ENCODE measurements at regions not wholly inside any gene's neighbourhood (a gene's known extent, or its start where the extent isn't known, plus 50 kb on each side); places are given as distances from the start of the nearest gene placed in this dataset.

DNA sequence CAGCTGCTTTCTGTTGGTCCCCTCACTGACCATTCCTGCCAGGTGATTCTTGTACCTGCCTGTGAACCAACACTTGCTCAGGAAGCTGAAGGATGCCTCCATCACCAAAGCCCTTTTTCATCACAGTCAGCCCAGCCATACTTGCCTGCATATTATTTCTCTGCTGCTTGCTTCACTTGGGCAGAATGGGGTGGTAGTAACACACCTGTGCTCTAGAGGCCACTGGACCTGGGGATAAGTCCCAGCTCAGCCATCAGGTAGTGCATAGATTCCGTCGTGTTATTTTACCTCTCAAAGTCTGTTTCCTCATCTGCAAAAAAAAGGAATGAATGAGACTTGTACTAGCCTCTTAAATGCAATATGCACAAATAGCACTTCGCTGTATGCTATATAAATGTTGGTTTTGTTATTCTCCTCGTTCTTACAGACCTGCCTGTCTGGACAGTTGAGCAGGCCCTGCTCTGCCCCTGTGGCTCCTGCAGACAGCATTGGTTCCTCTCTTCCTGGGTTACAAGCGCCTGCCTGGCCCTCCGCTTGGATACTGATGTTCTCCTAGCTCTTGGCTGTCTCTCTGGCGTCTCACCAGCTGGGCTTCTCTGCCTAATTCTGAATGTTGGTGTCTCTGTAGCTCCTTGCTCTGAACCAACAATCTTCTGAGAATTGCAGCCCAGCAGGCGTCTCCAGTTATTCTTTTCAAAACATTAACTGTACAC, 151.8 kb downstream of the UNC5CL start:
- no peak for ATAC-seq
- no peak for TF ChIP-seq JUNB (IDR thresholded peaks at IDR 0.05)
- TF ChIP-seq JUN (IDR thresholded peaks at IDR 0.05), result no peak
- TF ChIP-seq ZSCAN20 (CRISPR knock-in tag; IDR thresholded peaks at IDR 0.05), result no peak
- TF ChIP-seq KDM5A (IDR thresholded peaks at IDR 0.05), result no peak
- Histone ChIP-seq H3K4me3 (no peak overlapping the region), H3K4me2 (no peak overlapping the region), H3K9me3 (no peaks in the 10 kb centered on the region), H3K4me1 (no peaks in the 10 kb centered on the region), H3K27ac (no peak overlapping the region)
- WGBS (ENCODE audit: missing lambda C conversion rate), result 75% methylated on average over 8 of the region's 8 CpGs
- no peak for DNase-seq (ENCODE audit: low read depth in 1 of 2, low spot score in 1 of 2)
- ChIA-PET POLR2A (no interaction called here), CTCF (interaction anchor here (0.6 to 1.5 kb wide), 4 partner anchors 9 to 153 kb away, joined by 3 to 4 read pairs (median 4); no protein-coding TSS in a partner anchor)
- no peak for FAIRE-seq

DNA sequence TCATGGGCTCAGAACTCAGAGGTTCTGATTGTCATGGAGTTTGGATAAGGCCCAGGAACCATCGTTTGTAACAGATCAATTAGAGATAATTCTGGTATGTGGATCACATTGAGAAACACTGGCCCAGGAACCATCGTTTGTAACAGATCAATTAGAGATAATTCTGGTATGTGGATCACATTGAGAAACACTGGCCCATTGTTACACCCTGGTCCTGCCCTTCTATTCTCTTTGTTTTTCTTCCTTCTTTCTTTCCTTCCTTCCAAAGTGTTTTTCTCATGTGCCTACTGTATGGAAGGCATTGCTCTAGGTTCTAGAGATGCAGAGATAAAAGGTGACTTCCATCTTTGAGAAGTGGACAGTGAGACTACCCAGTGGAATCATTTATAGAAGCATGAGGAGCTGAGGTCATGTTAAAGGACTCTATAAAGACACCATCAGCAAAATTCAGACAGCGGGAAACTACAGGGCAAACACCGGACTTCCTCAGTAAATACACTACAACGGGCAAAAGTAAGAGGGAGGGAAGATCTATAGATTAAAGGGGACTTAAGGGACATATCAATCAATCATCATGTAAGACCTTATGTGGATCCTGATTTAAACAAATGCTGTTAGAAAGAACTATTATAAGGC, 153.8 kb downstream of the UNC5CL start:
- ChIA-PET POLR2A (no interaction called here), CTCF (interaction anchor here (1.2 kb wide), 1 partner anchor 9 kb away, joined by 7 read pairs; no protein-coding TSS in a partner anchor)
- H3K27ac ChIP-seq, result no peak overlapping the region
- WGBS (ENCODE audit: missing lambda C conversion rate), result 63% methylated on average over 5 of the region's 5 CpGs
- no peak for DNase-seq (ENCODE audit: low read depth in 1 of 2, low spot score in 1 of 2)
- H3K9me3 ChIP-seq, result no peaks in the 10 kb centered on the region
- H3K4me1 ChIP-seq, result no peaks in the 10 kb centered on the region
- TF ChIP-seq FOSB (CRISPR knock-in tag; IDR thresholded peaks at IDR 0.05) (no peak), CHD4 (IDR thresholded peaks at IDR 0.05; ENCODE audit: borderline replicate concordance) (no peak), RFX5 (IDR thresholded peaks at IDR 0.05) (no peak), HDAC2 (IDR thresholded peaks at IDR 0.05) (no peak), BHLHE40 (IDR thresholded peaks at IDR 0.05; ENCODE audit: low read depth, low read length) (no peak), JUN (IDR thresholded peaks at IDR 0.05) (no peak), POLR2AphosphoS2 (conservative IDR thresholded peaks at IDR 0.05; ENCODE audit: low read length) (no peak), SREBF2 (IDR thresholded peaks at IDR 0.05) (no peak), FOXS1 (CRISPR knock-in tag; IDR thresholded peaks at IDR 0.05) (no peak), CBX8 (IDR thresholded peaks at IDR 0.05) (no peak), FOSL2 (IDR thresholded peaks at IDR 0.05) (no peak), FOSL2 (CRISPR knock-in tag; IDR thresholded peaks at IDR 0.05) (no peak)
- no peak for ATAC-seq
- no peak for FAIRE-seq
- no peak overlapping the region for H3K4me3 ChIP-seq
- H3K4me2 ChIP-seq, result no peak overlapping the region

GRCh38 chr6:40882323-40882997, 156.6 kb downstream of the UNC5CL start:
- TF ChIP-seq NFE2L2 (conservative IDR thresholded peaks at IDR 0.05; ENCODE audit: low read length) (no peak), MAZ (IDR thresholded peaks at IDR 0.05; ENCODE audit: borderline replicate concordance, low read depth, low read length) (no peak), CHD4 (IDR thresholded peaks at IDR 0.05; ENCODE audit: borderline replicate concordance) (no peak), EP300 (IDR thresholded peaks at IDR 0.05) (no peak), CBX2 (IDR thresholded peaks at IDR 0.05; ENCODE audit: borderline replicate concordance, low read depth) (no peak), HOXB13 (CRISPR knock-in tag; IDR thresholded peaks at IDR 0.05; ENCODE audit: low read depth) (no peak), USF2 (IDR thresholded peaks at IDR 0.05) (no peak), MYC (IDR thresholded peaks at IDR 0.05; ENCODE audit: borderline replicate concordance, low read length) (no peak), JUNB (IDR thresholded peaks at IDR 0.05) (no peak), KDM5A (IDR thresholded peaks at IDR 0.05) (no peak), RNF2 (IDR thresholded peaks at IDR 0.05; ENCODE audit: borderline replicate concordance, low read depth) (no peak), KDM1A (IDR thresholded peaks at IDR 0.05; ENCODE audit: low read depth) (no peak), TFCP2L1 (CRISPR knock-in tag; IDR thresholded peaks at IDR 0.05) (no peak)
- TF ChIP-seq, protein P1, sequence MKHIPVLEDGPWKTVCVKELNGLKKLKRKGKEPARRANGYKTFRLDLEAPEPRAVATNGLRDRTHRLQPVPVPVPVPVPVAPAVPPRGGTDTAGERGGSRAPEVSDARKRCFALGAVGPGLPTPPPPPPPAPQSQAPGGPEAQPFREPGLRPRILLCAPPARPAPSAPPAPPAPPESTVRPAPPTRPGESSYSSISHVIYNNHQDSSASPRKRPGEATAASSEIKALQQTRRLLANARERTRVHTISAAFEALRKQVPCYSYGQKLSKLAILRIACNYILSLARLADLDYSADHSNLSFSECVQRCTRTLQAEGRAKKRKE (CRISPR knock-in tag; IDR thresholded peaks at IDR 0.05; ENCODE audit: low read depth), result no peak
- TF ChIP-seq, protein P2, sequence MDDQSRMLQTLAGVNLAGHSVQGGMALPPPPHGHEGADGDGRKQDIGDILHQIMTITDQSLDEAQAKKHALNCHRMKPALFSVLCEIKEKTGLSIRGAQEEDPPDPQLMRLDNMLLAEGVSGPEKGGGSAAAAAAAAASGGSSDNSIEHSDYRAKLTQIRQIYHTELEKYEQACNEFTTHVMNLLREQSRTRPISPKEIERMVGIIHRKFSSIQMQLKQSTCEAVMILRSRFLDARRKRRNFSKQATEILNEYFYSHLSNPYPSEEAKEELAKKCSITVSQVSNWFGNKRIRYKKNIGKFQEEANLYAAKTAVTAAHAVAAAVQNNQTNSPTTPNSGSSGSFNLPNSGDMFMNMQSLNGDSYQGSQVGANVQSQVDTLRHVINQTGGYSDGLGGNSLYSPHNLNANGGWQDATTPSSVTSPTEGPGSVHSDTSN (IDR thresholded peaks at IDR 0.05), result no peak
- 92% methylated on average over 4 of the region's 6 CpGs for WGBS (ENCODE audit: missing lambda C conversion rate)
- no peak overlapping the region for H3K4me2 ChIP-seq
- no peak for ATAC-seq
- no peaks in the 10 kb centered on the region for H3K4me1 ChIP-seq
- no peak overlapping the region for H3K27ac ChIP-seq
- POLR2A ChIA-PET, result no interaction called here
- H3K9me3 ChIP-seq, result peaks cover 5% of the 10 kb centered on the region; the same call in 2 of the 3 replicates
- CTCF ChIA-PET, result interaction anchor here (1.9 kb wide), 1 partner anchor 12 kb away, joined by 7 read pairs; no protein-coding TSS in a partner anchor
- no peak for FAIRE-seq
- no peak for DNase-seq (ENCODE audit: low read depth in 1 of 2, low spot score in 1 of 2)
- no peak overlapping the region for H3K4me3 ChIP-seq
